Keratinocyte (primary cell): ENCODE measurements at regions not wholly inside any gene's neighbourhood (a gene's known extent, or its start where the extent isn't known, plus 50 kb on each side); places are given as distances from the start of the nearest gene placed in this dataset.

Experiments
- DNase-seq: peaks from one replicate; pipeline ENCODE4 v3.0.0-alpha.2; 2011; ENCODE audit warnings: low read depth, missing footprints, low spot score
- FAIRE-seq: peaks from 2 replicates; lab custom pipeline; 2011; peaks lifted over from hg19 to GRCh38; lab: Jason Lieb, UNC
- H2AFZ ChIP-seq: 2 replicates; pipeline ENCODE4 v1.6.0; 2012; ENCODE audit warnings: low read length, control low read depth, inconsistent platforms; ENCODE audit not compliant: control insufficient read depth
- H3K27ac ChIP-seq: 2 replicates; pipeline ENCODE4 v1.5.1; 2011; ENCODE audit warnings: low read length; ENCODE audit not compliant: control insufficient read depth, insufficient read depth
- H3K27me3 ChIP-seq: 3 replicates; pipeline ENCODE4 v1.6.0; 2011; ENCODE audit warnings: low read length; ENCODE audit not compliant: control insufficient read depth, insufficient read depth; ENCODE audit errors: extremely low read depth
- H3K36me3 ChIP-seq, 2 experiments: 2 replicates in 1 of 2; 3 replicates in 1 of 2; pipeline ENCODE4 v1.5.1; 2011; ENCODE audit warnings: low read length in 2 of 2, mild to moderate bottlenecking in 1 of 2; ENCODE audit not compliant: control insufficient read depth in 2 of 2, insufficient read depth in 2 of 2; ENCODE audit errors: extremely low read depth in 1 of 2
- H3K4me1 ChIP-seq: 3 replicates; pipeline ENCODE4 v1.5.1; 2011; ENCODE audit warnings: low read length; ENCODE audit not compliant: control insufficient read depth, insufficient read depth; ENCODE audit errors: extremely low read depth
- H3K4me2 ChIP-seq: 3 replicates; pipeline ENCODE4 v1.6.0; 2011; ENCODE audit warnings: low read depth, low read length; ENCODE audit not compliant: control insufficient read depth, insufficient read depth; ENCODE audit errors: extremely low read depth
- H3K4me3 ChIP-seq, 3 experiments: fragments of 200-600 bp in 1 of 3; sonication (generic) in 1 of 3; 2 replicates in 2 of 3; 3 replicates in 1 of 3; pipeline ENCODE4 v1.5.1; 2011 to 2016; ENCODE audit warnings: low read length in 3 of 3, mild to moderate bottlenecking in 3 of 3, control low read depth in 2 of 3, inconsistent platforms in 1 of 3, low read depth in 1 of 3, mixed read lengths in 1 of 3, mixed run types in 1 of 3, moderate library complexity in 1 of 3; ENCODE audit not compliant: control insufficient read depth in 2 of 3, insufficient read depth in 2 of 3; ENCODE audit errors: extremely low read depth in 1 of 3
- H3K79me2 ChIP-seq: 2 replicates; pipeline ENCODE4 v1.6.0; 2012; ENCODE audit warnings: low read length; ENCODE audit not compliant: control insufficient read depth, insufficient read depth
- H3K9ac ChIP-seq: 3 replicates; pipeline ENCODE4 v1.6.0; 2011; ENCODE audit warnings: low read length; ENCODE audit not compliant: control insufficient read depth, insufficient read depth; ENCODE audit errors: extremely low read depth
- H3K9me1 ChIP-seq: 3 replicates; pipeline ENCODE4 v1.6.0; 2011; ENCODE audit warnings: low read length; ENCODE audit not compliant: control insufficient read depth, insufficient read depth; ENCODE audit errors: extremely low read depth
- H3K9me3 ChIP-seq: 2 replicates; pipeline ENCODE4 v1.5.1; 2012; ENCODE audit warnings: low read depth, low read length; ENCODE audit not compliant: control insufficient read depth
- H4K20me1 ChIP-seq: 3 replicates; pipeline ENCODE4 v1.6.0; 2011; ENCODE audit warnings: low read length; ENCODE audit not compliant: control insufficient read depth, insufficient read depth; ENCODE audit errors: extremely low read depth
- EZH2 ChIP-seq: IDR thresholded peaks from one replicate; pipeline ENCODE4 v1.6.1; 2012; ENCODE audit warnings: inconsistent platforms, mild to moderate bottlenecking, low read length, moderate library complexity
- dilution Hi-C: fragments of 300-500 bp; cut with MboI; formaldehyde crosslinking; loops from one replicate; pipeline ENCODE4 v1.7.0; 2020; ENCODE audit warnings: low sequenced_read_pairs; ENCODE audit not compliant: extremely low pct_ligation_motif_present
- TF ChIP-seq, protein P1 (sequence below), 3 experiments: IDR thresholded peaks in 1 of 3; conservative IDR thresholded peaks in 1 of 3; optimal IDR thresholded peaks in 1 of 3; 2 replicates in 2 of 3; 3 replicates in 1 of 3; pipeline versions ENCODE3 to v1.5.1; 2011; ENCODE audit warnings: low read length in 3 of 3, mild to moderate bottlenecking in 3 of 3, moderate library complexity in 2 of 3, control low read depth in 1 of 3, inconsistent platforms in 1 of 3; ENCODE audit not compliant: insufficient read depth in 2 of 3; ENCODE audit errors: extremely low read depth in 1 of 3

DNA sequence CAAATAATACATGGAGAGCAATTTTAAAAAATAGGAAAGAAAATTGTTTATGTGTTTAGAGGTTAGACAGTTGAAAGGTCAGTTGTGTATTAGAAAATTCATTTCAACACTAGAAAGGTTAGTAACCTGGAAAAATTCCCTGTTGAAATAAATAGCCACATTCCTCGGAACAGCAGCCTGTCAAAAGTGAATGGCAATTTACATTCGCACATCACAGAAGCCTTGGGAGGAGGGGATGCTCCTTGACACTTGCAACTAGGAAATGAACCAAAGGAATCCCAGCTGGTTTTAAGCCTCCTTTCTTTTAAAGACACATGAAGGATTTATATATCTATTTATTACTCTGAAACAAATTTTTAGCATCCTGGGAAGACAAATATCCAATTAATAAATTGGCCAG, 653.5 kb upstream of the LRRTM4 start:
- no peak overlapping the region for H3K9ac ChIP-seq
- H3K9me1 ChIP-seq, result no peaks in the 10 kb centered on the region
- no peaks in the 10 kb centered on the region for H3K9me3 ChIP-seq
- no peaks in the 10 kb centered on the region for H3K36me3 ChIP-seq
- no peak for TF ChIP-seq EZH2
- TF ChIP-seq, protein P1, sequence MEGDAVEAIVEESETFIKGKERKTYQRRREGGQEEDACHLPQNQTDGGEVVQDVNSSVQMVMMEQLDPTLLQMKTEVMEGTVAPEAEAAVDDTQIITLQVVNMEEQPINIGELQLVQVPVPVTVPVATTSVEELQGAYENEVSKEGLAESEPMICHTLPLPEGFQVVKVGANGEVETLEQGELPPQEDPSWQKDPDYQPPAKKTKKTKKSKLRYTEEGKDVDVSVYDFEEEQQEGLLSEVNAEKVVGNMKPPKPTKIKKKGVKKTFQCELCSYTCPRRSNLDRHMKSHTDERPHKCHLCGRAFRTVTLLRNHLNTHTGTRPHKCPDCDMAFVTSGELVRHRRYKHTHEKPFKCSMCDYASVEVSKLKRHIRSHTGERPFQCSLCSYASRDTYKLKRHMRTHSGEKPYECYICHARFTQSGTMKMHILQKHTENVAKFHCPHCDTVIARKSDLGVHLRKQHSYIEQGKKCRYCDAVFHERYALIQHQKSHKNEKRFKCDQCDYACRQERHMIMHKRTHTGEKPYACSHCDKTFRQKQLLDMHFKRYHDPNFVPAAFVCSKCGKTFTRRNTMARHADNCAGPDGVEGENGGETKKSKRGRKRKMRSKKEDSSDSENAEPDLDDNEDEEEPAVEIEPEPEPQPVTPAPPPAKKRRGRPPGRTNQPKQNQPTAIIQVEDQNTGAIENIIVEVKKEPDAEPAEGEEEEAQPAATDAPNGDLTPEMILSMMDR (optimal IDR thresholded peaks at IDR 0.05 in 1 of 3, IDR thresholded peaks at IDR 0.05 in 1 of 3, conservative IDR thresholded peaks at IDR 0.05 in 1 of 3; ENCODE audit: extremely low read depth in 1 of 3, insufficient read depth in 2 of 3, low read length in 3 of 3), result no peak
- H2AFZ ChIP-seq, result no peak overlapping the region
- no peaks in the 10 kb centered on the region for H3K27me3 ChIP-seq
- H3K79me2 ChIP-seq, result no peaks in the 10 kb centered on the region
- no peak overlapping the region for H3K4me3 ChIP-seq
- H3K27ac ChIP-seq, result no peak overlapping the region
- DNase-seq, result no peak
- dilution Hi-C loops, result no loop called here
- H4K20me1 ChIP-seq, result no peaks in the 10 kb centered on the region
- no peak for FAIRE-seq
- H3K4me2 ChIP-seq, result no peak overlapping the region
- H3K4me1 ChIP-seq, result no peaks in the 10 kb centered on the region

DNA sequence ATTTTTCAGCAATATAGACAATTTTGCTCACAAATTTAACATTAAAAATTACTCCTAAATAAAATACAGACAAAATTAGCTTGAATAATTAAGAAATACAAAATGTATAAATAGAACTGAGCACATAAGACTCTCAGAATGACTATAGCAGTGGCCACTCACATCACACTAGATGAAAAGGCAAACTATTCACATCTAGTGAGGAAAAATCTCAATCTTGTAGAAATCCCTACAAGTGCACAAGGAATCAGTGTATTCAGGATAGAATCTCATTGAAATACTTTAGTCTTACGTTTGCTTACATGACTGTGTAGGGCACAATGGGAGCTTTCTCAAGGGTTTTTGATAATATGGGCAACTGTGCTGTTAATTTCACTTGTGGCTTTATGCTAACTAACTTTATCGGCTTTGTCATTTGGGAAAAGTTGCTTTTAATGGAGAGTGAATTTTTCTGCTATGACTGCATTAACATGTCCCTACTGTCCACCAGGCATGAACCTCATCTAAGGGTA, 678.9 kb upstream of the LRRTM4 start:
- Histone ChIP-seq H3K27ac (no peak overlapping the region), H2AFZ (no peak overlapping the region), H3K27me3 (no peaks in the 10 kb centered on the region), H4K20me1 (no peaks in the 10 kb centered on the region), H3K9me3 (no peaks in the 10 kb centered on the region), H3K4me1 (no peaks in the 10 kb centered on the region), H3K79me2 (no peaks in the 10 kb centered on the region), H3K9me1 (no peaks in the 10 kb centered on the region), H3K4me3 (no peak overlapping the region), H3K9ac (no peak overlapping the region), H3K36me3 (no peaks in the 10 kb centered on the region), H3K4me2 (no peak overlapping the region)
- no peak for TF ChIP-seq EZH2
- TF ChIP-seq, protein P1 (optimal IDR thresholded peaks at IDR 0.05 in 1 of 3, IDR thresholded peaks at IDR 0.05 in 1 of 3, conservative IDR thresholded peaks at IDR 0.05 in 1 of 3; ENCODE audit: extremely low read depth in 1 of 3, insufficient read depth in 2 of 3, low read length in 3 of 3), result no peak
- FAIRE-seq (no peak), DNase-seq (no peak)
- dilution Hi-C loops, result no loop called here
